B cell (primary cell): ENCODE measurements at regions not wholly inside any gene's neighbourhood (a gene's known extent, or its start where the extent isn't known, plus 50 kb on each side); places are given as distances from the start of the nearest gene placed in this dataset.

Experiments used
- ATAC-seq: fragments of 200-7000 bp; cut with Tn5 transposase; one replicate; pipeline ENCODE4 v1.10.0; 2021; ENCODE audit warnings: low read depth, mild to moderate bottlenecking, moderate number of reproducible peaks, moderate library complexity
- CTCF ChIA-PET: fragments of 350-600 bp; sonication (Branson Sonifier 250); formaldehyde crosslinking; loops from one replicate; lab custom pipeline; 2021; ENCODE audit warnings: antibody characterized with exemption, inconsistent platforms; lab: Charles Lee
- POLR2A ChIA-PET: fragments of 350-600 bp; sonication (Branson Sonifier 250); formaldehyde crosslinking; loops from one replicate; lab custom pipeline; 2021; ENCODE audit warnings: antibody characterized with exemption; lab: Charles Lee
- DNase-seq: peaks from one replicate; pipeline ENCODE4 v3.0.0; 2013
- H2AFZ ChIP-seq: 2 replicates; pipeline ENCODE4 v1.6.1; 2012; ENCODE audit warnings: mild to moderate bottlenecking, low read depth, low read length; ENCODE audit not compliant: insufficient read depth, poor library complexity, severe bottlenecking
- H3K27ac ChIP-seq, 2 donors: 1 replicate in 1 of 2; 2 replicates in 1 of 2; pipeline ENCODE4 v1.5.1; 2012 to 2013; ENCODE audit warnings: low read length in 2 of 2, mild to moderate bottlenecking in 2 of 2, moderate library complexity in 1 of 2
- H3K27me3 ChIP-seq, 4 experiments: fragments of 200-600 bp in 1 of 4; sonication (generic) in 1 of 4; replicated peaks in 1 of 4; 1 replicate in 2 of 4; 2 replicates in 2 of 4; pipeline versions ENCODE4 v1.6.1 to v1.7.0; 2013 to 2016; ENCODE audit warnings: low read length in 3 of 4, mild to moderate bottlenecking in 2 of 4, mixed read lengths in 1 of 4, moderate library complexity in 1 of 4; ENCODE audit not compliant: insufficient read depth in 4 of 4, control insufficient read depth in 3 of 4; ENCODE audit errors: control extremely low read depth in 1 of 4
- H3K36me3 ChIP-seq, 2 experiments: replicated peaks in 1 of 2; 1 replicate in 1 of 2; 2 replicates in 1 of 2; pipeline versions ENCODE4 v1.6.1 to v1.7.1; 2013; ENCODE audit warnings: low read length in 1 of 2; ENCODE audit not compliant: insufficient read depth in 2 of 2, control insufficient read depth in 1 of 2; ENCODE audit errors: control extremely low read depth in 1 of 2, extremely low read depth in 1 of 2
- H3K4me1 ChIP-seq, 2 donors: fragments of 200-600 bp in 1 of 2; sonication (generic) in 1 of 2; 1 replicate in 1 of 2; 2 replicates in 1 of 2; pipeline versions ENCODE4 v1.5.1 to v1.6.1; 2013 to 2017; ENCODE audit warnings: low read length in 2 of 2; ENCODE audit not compliant: control insufficient read depth in 2 of 2, insufficient read depth in 2 of 2
- H3K4me2 ChIP-seq: replicated peaks from 2 replicates; pipeline ENCODE3; 2012; ENCODE audit warnings: mild to moderate bottlenecking, low read depth, low read length; ENCODE audit not compliant: poor library complexity, severe bottlenecking
- H3K4me3 ChIP-seq, 5 experiments: fragments of 200-600 bp in 1 of 5; sonication (generic) in 1 of 5; 1 replicate in 3 of 5; 2 replicates in 2 of 5; pipeline versions ENCODE4 v1.5.1 to v1.7.0; 2011 to 2016; ENCODE audit warnings: low read length in 4 of 5, mild to moderate bottlenecking in 4 of 5, low read depth in 2 of 5, control low read depth in 1 of 5, moderate library complexity in 1 of 5; ENCODE audit not compliant: insufficient read depth in 1 of 5; ENCODE audit errors: control extremely low read depth in 1 of 5, extremely low read depth in 1 of 5
- H3K79me2 ChIP-seq: fragments of 200-600 bp; sonication (generic); one replicate; pipeline ENCODE4 v1.6.0; 2016; ENCODE audit warnings: low read length; ENCODE audit not compliant: control insufficient read depth, insufficient read depth
- H3K9ac ChIP-seq: fragments of 200-600 bp; sonication (generic); 2 replicates; pipeline ENCODE4 v1.6.1; 2017; ENCODE audit warnings: mild to moderate bottlenecking, low read length, moderate library complexity
- H3K9me3 ChIP-seq, 3 donors: one replicate each; pipeline versions ENCODE4 v1.6.1 to v1.7.1; 2013; ENCODE audit warnings: low read length in 2 of 3; ENCODE audit not compliant: control insufficient read depth in 2 of 3, insufficient read depth in 1 of 3; ENCODE audit errors: control extremely low read depth in 1 of 3
- H4K20me1 ChIP-seq: 2 replicates; pipeline ENCODE4 v1.6.0; 2012; ENCODE audit warnings: mild to moderate bottlenecking, low read length; ENCODE audit not compliant: insufficient read depth, control insufficient read depth, poor library complexity, severe bottlenecking
- H3K27ac Mint-ChIP-seq: one replicate; pipeline ENCODE4 v1.8.0; 2021; ENCODE audit warnings: mixed read lengths
- H3K27me3 Mint-ChIP-seq: one replicate; pipeline ENCODE4 v1.8.0; 2021; ENCODE audit warnings: mixed read lengths
- H3K4me1 Mint-ChIP-seq: one replicate; pipeline ENCODE4 v1.8.0; 2021; ENCODE audit warnings: mixed read lengths
- H3K4me3 Mint-ChIP-seq: one replicate; pipeline ENCODE4 v1.8.0; 2021; ENCODE audit warnings: mixed read lengths
- H3K9me3 Mint-ChIP-seq: one replicate; pipeline ENCODE4 v1.8.0; 2022; ENCODE audit warnings: mixed read lengths; ENCODE audit not compliant: insufficient read depth
- EZH2 ChIP-seq: IDR thresholded peaks from 2 replicates; pipeline ENCODE4 v1.6.1; 2012; ENCODE audit warnings: borderline replicate concordance, low read depth, mild to moderate bottlenecking, moderate library complexity, low read length; ENCODE audit not compliant: insufficient read depth, poor library complexity, severe bottlenecking
- WGBS: methylation state at CpG from one replicate; pipeline ENCODE4 v1.1.5; 2013; ENCODE audit warnings: missing lambda C conversion rate; ENCODE audit not compliant: insufficient coverage; 5-methylcytosine and 5-hydroxymethylcytosine counted together
- intact Hi-C: fragments of 100-400 bp; cut with micrococcal nuclease; formaldehyde crosslinking; loops from one replicate; pipeline ENCODE4 v1.10.0; 2022
- TF ChIP-seq, protein P1 (sequence below): fragments of 200-600 bp; IDR thresholded peaks from one replicate; pipeline ENCODE4 v1.8.0; 2022; ENCODE audit warnings: antibody characterized with exemption, mild to moderate bottlenecking

DNA sequence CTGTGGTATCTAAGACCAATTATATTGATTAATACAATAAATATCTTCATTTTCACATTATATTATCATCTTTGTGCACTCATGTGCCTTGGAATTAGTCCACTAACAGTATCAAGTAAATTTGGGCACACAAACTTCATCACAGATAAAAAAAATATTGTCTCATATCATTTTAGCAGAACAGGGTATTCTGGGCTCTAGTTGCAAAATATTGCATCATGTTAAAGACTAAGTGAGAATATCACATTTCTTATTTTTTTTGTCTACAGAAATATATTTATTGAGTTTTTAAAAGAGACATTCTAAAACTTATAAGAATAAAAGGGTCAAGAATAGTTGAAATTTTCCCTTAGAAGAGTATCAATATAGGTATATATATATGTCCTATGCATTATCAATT, 754.1 kb upstream of the MAN1A1 start:
- ChIA-PET CTCF (no interaction called here), POLR2A (no interaction called here)
- TF ChIP-seq, protein P1, sequence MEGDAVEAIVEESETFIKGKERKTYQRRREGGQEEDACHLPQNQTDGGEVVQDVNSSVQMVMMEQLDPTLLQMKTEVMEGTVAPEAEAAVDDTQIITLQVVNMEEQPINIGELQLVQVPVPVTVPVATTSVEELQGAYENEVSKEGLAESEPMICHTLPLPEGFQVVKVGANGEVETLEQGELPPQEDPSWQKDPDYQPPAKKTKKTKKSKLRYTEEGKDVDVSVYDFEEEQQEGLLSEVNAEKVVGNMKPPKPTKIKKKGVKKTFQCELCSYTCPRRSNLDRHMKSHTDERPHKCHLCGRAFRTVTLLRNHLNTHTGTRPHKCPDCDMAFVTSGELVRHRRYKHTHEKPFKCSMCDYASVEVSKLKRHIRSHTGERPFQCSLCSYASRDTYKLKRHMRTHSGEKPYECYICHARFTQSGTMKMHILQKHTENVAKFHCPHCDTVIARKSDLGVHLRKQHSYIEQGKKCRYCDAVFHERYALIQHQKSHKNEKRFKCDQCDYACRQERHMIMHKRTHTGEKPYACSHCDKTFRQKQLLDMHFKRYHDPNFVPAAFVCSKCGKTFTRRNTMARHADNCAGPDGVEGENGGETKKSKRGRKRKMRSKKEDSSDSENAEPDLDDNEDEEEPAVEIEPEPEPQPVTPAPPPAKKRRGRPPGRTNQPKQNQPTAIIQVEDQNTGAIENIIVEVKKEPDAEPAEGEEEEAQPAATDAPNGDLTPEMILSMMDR = no peak
- TF ChIP-seq EZH2 = no peak
- Mint-ChIP-seq H3K27me3 (no peaks in the 10 kb centered on the region), H3K4me3 (no peak overlapping the region), H3K9me3 (no peaks in the 10 kb centered on the region), H3K27ac (no peak overlapping the region), H3K4me1 (no peaks in the 10 kb centered on the region)
- H3K4me1 ChIP-seq = no peaks in the 10 kb centered on the region
- DNase-seq (no peak), ATAC-seq (no peak)
- no peak overlapping the region for H3K27ac ChIP-seq
- no peak overlapping the region for H2AFZ ChIP-seq
- H3K4me2 ChIP-seq = no peak overlapping the region
- no peaks in the 10 kb centered on the region for H3K36me3 ChIP-seq
- H3K27me3 ChIP-seq = no peaks in the 10 kb centered on the region
- no peaks in the 10 kb centered on the region for H3K79me2 ChIP-seq
- intact Hi-C loops = no loop called here
- H3K9me3 ChIP-seq = no peaks in the 10 kb centered on the region
- H3K9ac ChIP-seq = no peak overlapping the region
- H3K4me3 ChIP-seq = no peak overlapping the region
- H4K20me1 ChIP-seq = no peaks in the 10 kb centered on the region

DNA sequence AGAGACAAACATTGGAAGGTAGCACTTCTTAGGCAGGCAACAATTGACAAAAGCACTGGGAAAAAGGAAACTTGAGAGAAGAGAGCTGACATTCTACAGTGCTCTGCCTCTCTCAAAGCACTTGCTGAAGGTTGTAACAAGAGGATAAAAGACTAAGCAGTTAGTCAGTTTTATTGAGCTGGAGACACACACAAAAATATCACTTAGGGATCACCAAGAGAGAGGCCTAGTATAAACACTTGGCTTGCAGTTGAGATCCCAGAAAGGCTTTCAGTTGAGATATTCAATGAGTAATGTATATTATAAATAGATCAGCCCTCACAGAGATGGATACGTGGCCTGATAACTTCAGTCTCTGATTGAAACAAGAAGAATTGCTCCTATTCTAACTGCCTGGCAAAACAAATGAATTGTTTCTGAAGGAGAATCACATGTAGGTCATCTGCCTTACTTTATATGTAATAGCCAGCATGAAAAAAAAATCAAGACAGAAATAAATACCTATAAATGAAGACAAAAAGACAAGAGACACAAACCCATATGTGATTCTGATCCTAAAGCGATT, 747.2 kb upstream of the MAN1A1 start:
- ATAC-seq (no peak), DNase-seq (no peak)
- Mint-ChIP-seq H3K27me3 (no peaks in the 10 kb centered on the region), H3K4me1 (no peaks in the 10 kb centered on the region), H3K9me3 (no peaks in the 10 kb centered on the region), H3K27ac (no peak overlapping the region), H3K4me3 (no peak overlapping the region)
- no peaks in the 10 kb centered on the region for H3K4me1 ChIP-seq
- H3K27me3 ChIP-seq = no peaks in the 10 kb centered on the region
- no peak overlapping the region for H3K4me2 ChIP-seq
- ChIA-PET CTCF (no interaction called here), POLR2A (no interaction called here)
- H3K27ac ChIP-seq = no peak overlapping the region
- no peak overlapping the region for H3K4me3 ChIP-seq
- no peak overlapping the region for H3K9ac ChIP-seq
- TF ChIP-seq EZH2 = no peak
- TF ChIP-seq, protein P1 = no peak
- no peaks in the 10 kb centered on the region for H3K36me3 ChIP-seq
- H2AFZ ChIP-seq = peak overlapping the region; percentile 40
- no peaks in the 10 kb centered on the region for H3K9me3 ChIP-seq
- H4K20me1 ChIP-seq = no peaks in the 10 kb centered on the region
- intact Hi-C loops = no loop called here
- H3K79me2 ChIP-seq = no peaks in the 10 kb centered on the region
- WGBS = no CpG with 5 or more reads among the region's 2 CpGs
